Spleen (tissue), 7 donors: ENCODE measurements at regions not wholly inside any gene's neighbourhood (a gene's known extent, or its start where the extent isn't known, plus 50 kb on each side); places are given as distances from the start of the nearest gene placed in this dataset.

Source experiments
- POLR2A ChIP-seq, 3 donors: fragments of 450-650 bp; IDR thresholded peaks; one replicate each; pipeline ENCODE4 v1.5.1; 2017; ENCODE audit warnings: antibody characterized with exemption in 3 of 3, mild to moderate bottlenecking in 1 of 3
- POLR2AphosphoS5 ChIP-seq, 3 donors: sonication (generic); formaldehyde crosslinking; IDR thresholded peaks; one replicate each; pipeline ENCODE4 v1.5.1; 2017; ENCODE audit warnings: antibody characterized with exemption in 3 of 3
- TF ChIP-seq, protein P1 (sequence below), 11 experiments: fragments of 200-600 bp in 7 of 11; fragments of 450-650 bp in 4 of 11; sonication (generic) in 4 of 11; IDR thresholded peaks in 8 of 11; conservative IDR thresholded peaks in 3 of 11; 1 replicate in 7 of 11; 2 replicates in 4 of 11; pipeline versions ENCODE4 v1.4.0 to v1.8.0; 2016 to 2021; ENCODE audit warnings: antibody characterized with exemption in 11 of 11, inconsistent platforms in 4 of 11, mild to moderate bottlenecking in 1 of 11
- donor health status: DM: no; HTN: no; CAD: no; lungs with moderate emphysema.
- donor health status: DM: no; HTN: no; CAD: no.
- donor health status: DM: no; HTN: no; CAD: no.

DNA sequence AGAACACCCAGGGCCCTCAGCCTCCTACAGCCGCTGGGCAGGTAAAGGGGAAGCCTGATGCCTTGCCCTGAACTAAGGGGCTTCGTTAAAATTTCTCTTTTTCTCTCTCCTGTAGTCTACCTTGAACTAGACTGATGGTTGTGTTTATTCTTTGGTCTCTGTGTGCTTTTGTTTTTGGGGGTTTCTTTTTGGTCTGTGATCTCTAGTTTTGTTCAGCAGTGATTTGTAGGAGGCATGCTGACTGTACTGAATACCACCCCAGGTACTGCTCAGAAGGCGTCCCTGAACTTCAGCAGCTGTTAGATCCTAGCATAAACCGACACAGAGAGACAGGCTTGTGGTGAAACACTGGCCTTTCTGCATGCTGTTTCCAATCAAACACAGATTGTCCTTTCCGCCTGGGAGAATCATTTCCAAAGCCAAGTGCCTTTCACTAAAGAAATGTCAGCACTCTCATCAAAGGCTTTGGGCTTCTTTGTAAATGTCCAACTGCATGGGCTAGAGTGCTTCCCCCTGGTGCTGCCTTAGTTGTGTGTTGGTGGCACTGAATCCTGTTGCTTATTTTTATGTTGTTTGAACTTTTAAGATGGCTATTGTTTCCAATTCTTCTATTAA is 364.7 kb upstream of the SASH1 start:
- TF ChIP-seq, protein P1, sequence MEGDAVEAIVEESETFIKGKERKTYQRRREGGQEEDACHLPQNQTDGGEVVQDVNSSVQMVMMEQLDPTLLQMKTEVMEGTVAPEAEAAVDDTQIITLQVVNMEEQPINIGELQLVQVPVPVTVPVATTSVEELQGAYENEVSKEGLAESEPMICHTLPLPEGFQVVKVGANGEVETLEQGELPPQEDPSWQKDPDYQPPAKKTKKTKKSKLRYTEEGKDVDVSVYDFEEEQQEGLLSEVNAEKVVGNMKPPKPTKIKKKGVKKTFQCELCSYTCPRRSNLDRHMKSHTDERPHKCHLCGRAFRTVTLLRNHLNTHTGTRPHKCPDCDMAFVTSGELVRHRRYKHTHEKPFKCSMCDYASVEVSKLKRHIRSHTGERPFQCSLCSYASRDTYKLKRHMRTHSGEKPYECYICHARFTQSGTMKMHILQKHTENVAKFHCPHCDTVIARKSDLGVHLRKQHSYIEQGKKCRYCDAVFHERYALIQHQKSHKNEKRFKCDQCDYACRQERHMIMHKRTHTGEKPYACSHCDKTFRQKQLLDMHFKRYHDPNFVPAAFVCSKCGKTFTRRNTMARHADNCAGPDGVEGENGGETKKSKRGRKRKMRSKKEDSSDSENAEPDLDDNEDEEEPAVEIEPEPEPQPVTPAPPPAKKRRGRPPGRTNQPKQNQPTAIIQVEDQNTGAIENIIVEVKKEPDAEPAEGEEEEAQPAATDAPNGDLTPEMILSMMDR (IDR thresholded peaks at IDR 0.05 in 8 of 11, conservative IDR thresholded peaks at IDR 0.05 in 3 of 11), result no peak
- TF ChIP-seq POLR2A (IDR thresholded peaks at IDR 0.05) (no peak), POLR2AphosphoS5 (IDR thresholded peaks at IDR 0.05) (no peak)
